IMR-90 (cell line): ENCODE measurements at regions not wholly inside any gene's neighbourhood (a gene's known extent, or its start where the extent isn't known, plus 50 kb on each side); places are given as distances from the start of the nearest gene placed in this dataset.
"Not testable (repeated sequence)": the region's sequence is repeated elsewhere in the genome, so short reads cannot be mapped to it uniquely, and the experiment has no call there.

Experiments used
- ATAC-seq: fragments of 200-7000 bp; cut with Tn5 transposase; 2 replicates; pipeline ENCODE4 v1.9.1; 2020; ENCODE audit warnings: low read depth, mild to moderate bottlenecking, moderate library complexity
- BruUV-seq: library from RNA; stranded (reverse); fragments of 400-500 nt; replicated peaks from 2 replicates; lab custom pipeline; 2021; lab: Mats Ljungman, UMichigan
- CTCF ChIA-PET: fragments of 300-600 bp; formaldehyde crosslinking; extraction: SDS; loops from one replicate; lab custom pipeline; 2021; ENCODE audit warnings: antibody characterized with exemption; lab: Yijun Ruan, JAX
- POLR2A ChIA-PET: fragments of 300-600 bp; sonication (Branson Sonifier 250); formaldehyde crosslinking; loops from one replicate; lab custom pipeline; 2022; ENCODE audit warnings: antibody characterized with exemption; ENCODE audit not compliant: unreplicated experiment; lab: Charles Lee
- DNase-seq: peaks from one replicate; pipeline ENCODE4 v3.0.0; 2013
- H2AFZ ChIP-seq: replicated peaks from 2 replicates; pipeline ENCODE3; 2013; ENCODE audit warnings: low read length, mild to moderate bottlenecking; ENCODE audit not compliant: poor library complexity
- H2AK5ac ChIP-seq: 2 replicates; pipeline ENCODE4 v1.6.1; 2013; ENCODE audit warnings: low read depth, low read length, inconsistent platforms
- H2AK9ac ChIP-seq: replicated peaks from 2 replicates; pipeline ENCODE3; 2013; ENCODE audit warnings: mild to moderate bottlenecking, low read depth, low read length, moderate library complexity; ENCODE audit not compliant: poor library complexity
- H2BK120ac ChIP-seq: 2 replicates; pipeline ENCODE4 v1.6.1; 2013; ENCODE audit warnings: low read depth, low read length, inconsistent platforms
- H2BK15ac ChIP-seq: 3 replicates; pipeline ENCODE4 v1.6.1; 2013; ENCODE audit warnings: low read depth, low read length, inconsistent platforms
- H2BK20ac ChIP-seq: 2 replicates; pipeline ENCODE4 v1.6.1; 2013; ENCODE audit warnings: low read depth, mild to moderate bottlenecking, inconsistent platforms, low read length, moderate library complexity
- H2BK5ac ChIP-seq: 2 replicates; pipeline ENCODE4 v1.6.1; 2013; ENCODE audit warnings: mild to moderate bottlenecking, low read depth, low read length, inconsistent platforms; ENCODE audit not compliant: poor library complexity, severe bottlenecking
- H3K14ac ChIP-seq: replicated peaks from 2 replicates; pipeline ENCODE4 v1.6.1; 2013; ENCODE audit warnings: low read depth, low read length, inconsistent platforms
- H3K18ac ChIP-seq: 2 replicates; pipeline ENCODE4 v1.6.1; 2013; ENCODE audit warnings: low read depth, low read length, control low read depth
- H3K23ac ChIP-seq: 2 replicates; pipeline ENCODE4 v1.6.1; 2013; ENCODE audit warnings: low read depth, low read length, inconsistent platforms
- H3K27ac ChIP-seq: 2 replicates; pipeline ENCODE4 v1.5.1; 2013; ENCODE audit warnings: mild to moderate bottlenecking, control low read depth, low read length; ENCODE audit not compliant: insufficient read depth
- H3K27me3 ChIP-seq: 2 replicates; pipeline ENCODE4 v1.6.1; 2013; ENCODE audit warnings: low read length; ENCODE audit not compliant: control insufficient read depth, insufficient read depth
- H3K36me3 ChIP-seq: 2 replicates; pipeline ENCODE4 v1.6.1; 2013; ENCODE audit warnings: low read length, mixed read lengths; ENCODE audit not compliant: control insufficient read depth, insufficient read depth
- H3K4ac ChIP-seq: 2 replicates; pipeline ENCODE4 v1.6.1; 2013; ENCODE audit warnings: low read depth, low read length, inconsistent platforms
- H3K4me1 ChIP-seq: 2 replicates; pipeline ENCODE4 v1.6.1; 2013; ENCODE audit warnings: low read length, mixed read lengths; ENCODE audit not compliant: control insufficient read depth, insufficient read depth
- H3K4me2 ChIP-seq: 2 replicates; pipeline ENCODE4 v1.6.1; 2013; ENCODE audit warnings: low read depth, mild to moderate bottlenecking, control low read depth, low read length, moderate library complexity
- H3K4me3 ChIP-seq: 2 replicates; pipeline ENCODE4 v1.5.1; 2013; ENCODE audit warnings: low read depth, mild to moderate bottlenecking, control low read depth, low read length, moderate library complexity; ENCODE audit not compliant: insufficient read depth
- H3K56ac ChIP-seq: 2 replicates; pipeline ENCODE4 v1.6.1; 2013; ENCODE audit warnings: low read length, inconsistent platforms; ENCODE audit not compliant: insufficient read depth; ENCODE audit errors: extremely low read depth
- H3K79me1 ChIP-seq, 2 experiments: 2 replicates each; pipeline ENCODE4 v1.6.1; 2013; ENCODE audit warnings: low read length in 2 of 2, inconsistent platforms in 1 of 2, low read depth in 1 of 2
- H3K9ac ChIP-seq: 2 replicates; pipeline ENCODE4 v1.6.1; 2013; ENCODE audit warnings: low read depth, low read length, control low read depth
- H3K9me1 ChIP-seq: 2 replicates; pipeline ENCODE4 v1.6.1; 2013; ENCODE audit warnings: low read length, inconsistent platforms; ENCODE audit not compliant: insufficient read depth
- H3K9me3 ChIP-seq: 2 replicates; pipeline ENCODE4 v1.6.1; 2013; ENCODE audit warnings: low read length; ENCODE audit not compliant: control insufficient read depth, insufficient read depth
- H4K20me1 ChIP-seq: 2 replicates; pipeline ENCODE4 v1.6.1; 2013; ENCODE audit warnings: low read length, inconsistent platforms; ENCODE audit not compliant: insufficient read depth
- H4K5ac ChIP-seq: 2 replicates; pipeline ENCODE4 v1.6.1; 2013; ENCODE audit warnings: mild to moderate bottlenecking, low read depth, low read length, control low read depth
- H4K8ac ChIP-seq, 2 experiments: 2 replicates each; pipeline ENCODE4 v1.6.1; 2013; ENCODE audit warnings: low read depth in 2 of 2, low read length in 2 of 2, control low read depth in 1 of 2, inconsistent platforms in 1 of 2
- H4K91ac ChIP-seq: 2 replicates; pipeline ENCODE4 v1.6.1; 2013; ENCODE audit warnings: low read depth, low read length, inconsistent platforms; ENCODE audit not compliant: insufficient read depth
- WGBS, 2 experiments: methylation state at CpG; one replicate each; pipeline versions ENCODE4 v1.1.5 to v1.1.7; 2013; ENCODE audit warnings: missing lambda C conversion rate in 2 of 2; ENCODE audit not compliant: insufficient read length in 1 of 2; ENCODE audit errors: extremely low coverage in 2 of 2; 5-methylcytosine and 5-hydroxymethylcytosine counted together
- dilution Hi-C: fragments of 300-500 bp; cut with HindIII; formaldehyde crosslinking; loops from one replicate; pipeline ENCODE4 v1.14.3; 2018; ENCODE audit warnings: low sequenced_read_pairs; ENCODE audit not compliant: unreplicated experiment
- in situ Hi-C: fragments of 300-500 bp; cut with MboI; formaldehyde crosslinking; loops from 3 replicates; pipeline ENCODE4 v1.14.3; 2019; ENCODE audit warnings: low sequenced_read_pairs, inconsistent platforms, mixed read lengths
- intact Hi-C: fragments of 100-400 bp; cut with micrococcal nuclease; formaldehyde crosslinking; loops from 2 replicates; pipeline ENCODE4 v1.10.0; 2022

- H3K4me2 ChIP-seq, H4K91ac ChIP-seq, H2AK9ac ChIP-seq, in situ Hi-C loops, dilution Hi-C loops, H3K79me1 ChIP-seq, H3K27me3 ChIP-seq, CTCF ChIA-PET, H4K5ac ChIP-seq, H4K20me1 ChIP-seq, BruUV-seq, H2BK20ac ChIP-seq, H3K36me3 ChIP-seq, H2BK15ac ChIP-seq, H2BK120ac ChIP-seq, H3K18ac ChIP-seq, DNase-seq, H3K9me1 ChIP-seq, H3K14ac ChIP-seq, intact Hi-C loops, POLR2A ChIA-PET, H2AFZ ChIP-seq, H4K8ac ChIP-seq, H3K56ac ChIP-seq, H3K23ac ChIP-seq, H2AK5ac ChIP-seq, H3K4ac ChIP-seq, H3K9ac ChIP-seq, H3K4me1 ChIP-seq, H3K4me3 ChIP-seq, H3K9me3 ChIP-seq, ATAC-seq, H3K27ac ChIP-seq, H2BK5ac ChIP-seq: not testable (repeated sequence)
- WGBS, 2 experiments: no CpG with 5 or more reads among the region's 4 CpGs
Measured at GRCh38 chr5:112523674-112524263, 104.7 kb upstream of the EPB41L4A start.
